ENCODE measurements at regions not wholly inside any gene's neighbourhood (a gene's known extent, or its start where the extent isn't known, plus 50 kb on each side); places are given as distances from the start of the nearest gene placed in this dataset.

DNA sequence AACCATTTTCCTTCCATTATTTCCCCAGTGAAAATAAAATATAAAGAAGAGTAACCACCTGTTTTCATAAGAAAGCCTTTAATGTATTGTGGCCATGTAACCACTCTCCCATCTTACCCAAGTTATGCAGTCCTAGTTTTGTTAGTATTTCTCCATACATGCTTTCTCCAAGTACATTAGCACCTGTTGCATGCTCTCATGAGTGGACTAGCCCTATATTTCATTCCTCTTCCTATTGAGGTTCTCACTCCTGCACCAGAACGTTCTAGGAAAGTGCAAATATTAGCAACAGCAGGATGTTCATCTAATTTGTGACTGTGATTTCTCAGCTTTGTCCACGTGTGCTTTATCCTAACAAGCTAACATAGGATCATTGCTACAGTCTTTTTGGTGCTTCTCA lies 155.1 kb upstream of the NPVF start:
- TF ChIP-seq, protein P1, sequence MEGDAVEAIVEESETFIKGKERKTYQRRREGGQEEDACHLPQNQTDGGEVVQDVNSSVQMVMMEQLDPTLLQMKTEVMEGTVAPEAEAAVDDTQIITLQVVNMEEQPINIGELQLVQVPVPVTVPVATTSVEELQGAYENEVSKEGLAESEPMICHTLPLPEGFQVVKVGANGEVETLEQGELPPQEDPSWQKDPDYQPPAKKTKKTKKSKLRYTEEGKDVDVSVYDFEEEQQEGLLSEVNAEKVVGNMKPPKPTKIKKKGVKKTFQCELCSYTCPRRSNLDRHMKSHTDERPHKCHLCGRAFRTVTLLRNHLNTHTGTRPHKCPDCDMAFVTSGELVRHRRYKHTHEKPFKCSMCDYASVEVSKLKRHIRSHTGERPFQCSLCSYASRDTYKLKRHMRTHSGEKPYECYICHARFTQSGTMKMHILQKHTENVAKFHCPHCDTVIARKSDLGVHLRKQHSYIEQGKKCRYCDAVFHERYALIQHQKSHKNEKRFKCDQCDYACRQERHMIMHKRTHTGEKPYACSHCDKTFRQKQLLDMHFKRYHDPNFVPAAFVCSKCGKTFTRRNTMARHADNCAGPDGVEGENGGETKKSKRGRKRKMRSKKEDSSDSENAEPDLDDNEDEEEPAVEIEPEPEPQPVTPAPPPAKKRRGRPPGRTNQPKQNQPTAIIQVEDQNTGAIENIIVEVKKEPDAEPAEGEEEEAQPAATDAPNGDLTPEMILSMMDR (IDR thresholded peaks at IDR 0.05; ENCODE audit: poor library complexity, severe bottlenecking): no peak
- TF ChIP-seq EP300 (conservative IDR thresholded peaks at IDR 0.05; ENCODE audit: poor library complexity, severe bottlenecking): no peak
- TF ChIP-seq EZH2 (IDR thresholded peaks at IDR 0.05; ENCODE audit: borderline replicate concordance, insufficient read depth, low read length, poor library complexity, severe bottlenecking): no peak
- no peak for TF ChIP-seq SMC3 (conservative IDR thresholded peaks at IDR 0.05; ENCODE audit: poor library complexity)
- no peak for TF ChIP-seq RAD21 (conservative IDR thresholded peaks at IDR 0.05)
- no peak for TF ChIP-seq POLR2AphosphoS5 (IDR thresholded peaks at IDR 0.05)
- TF ChIP-seq, protein P2, sequence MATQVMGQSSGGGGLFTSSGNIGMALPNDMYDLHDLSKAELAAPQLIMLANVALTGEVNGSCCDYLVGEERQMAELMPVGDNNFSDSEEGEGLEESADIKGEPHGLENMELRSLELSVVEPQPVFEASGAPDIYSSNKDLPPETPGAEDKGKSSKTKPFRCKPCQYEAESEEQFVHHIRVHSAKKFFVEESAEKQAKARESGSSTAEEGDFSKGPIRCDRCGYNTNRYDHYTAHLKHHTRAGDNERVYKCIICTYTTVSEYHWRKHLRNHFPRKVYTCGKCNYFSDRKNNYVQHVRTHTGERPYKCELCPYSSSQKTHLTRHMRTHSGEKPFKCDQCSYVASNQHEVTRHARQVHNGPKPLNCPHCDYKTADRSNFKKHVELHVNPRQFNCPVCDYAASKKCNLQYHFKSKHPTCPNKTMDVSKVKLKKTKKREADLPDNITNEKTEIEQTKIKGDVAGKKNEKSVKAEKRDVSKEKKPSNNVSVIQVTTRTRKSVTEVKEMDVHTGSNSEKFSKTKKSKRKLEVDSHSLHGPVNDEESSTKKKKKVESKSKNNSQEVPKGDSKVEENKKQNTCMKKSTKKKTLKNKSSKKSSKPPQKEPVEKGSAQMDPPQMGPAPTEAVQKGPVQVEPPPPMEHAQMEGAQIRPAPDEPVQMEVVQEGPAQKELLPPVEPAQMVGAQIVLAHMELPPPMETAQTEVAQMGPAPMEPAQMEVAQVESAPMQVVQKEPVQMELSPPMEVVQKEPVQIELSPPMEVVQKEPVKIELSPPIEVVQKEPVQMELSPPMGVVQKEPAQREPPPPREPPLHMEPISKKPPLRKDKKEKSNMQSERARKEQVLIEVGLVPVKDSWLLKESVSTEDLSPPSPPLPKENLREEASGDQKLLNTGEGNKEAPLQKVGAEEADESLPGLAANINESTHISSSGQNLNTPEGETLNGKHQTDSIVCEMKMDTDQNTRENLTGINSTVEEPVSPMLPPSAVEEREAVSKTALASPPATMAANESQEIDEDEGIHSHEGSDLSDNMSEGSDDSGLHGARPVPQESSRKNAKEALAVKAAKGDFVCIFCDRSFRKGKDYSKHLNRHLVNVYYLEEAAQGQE (IDR thresholded peaks at IDR 0.05; ENCODE audit: borderline replicate concordance): no peak
- no peak for TF ChIP-seq TAF1 (IDR thresholded peaks at IDR 0.05; ENCODE audit: low read depth)
- no peak for TF ChIP-seq MXI1 (conservative IDR thresholded peaks at IDR 0.05; ENCODE audit: poor library complexity, severe bottlenecking)

Data from neural cell (in vitro differentiated cells).